ENCODE measurements at regions not wholly inside any gene's neighbourhood (a gene's known extent, or its start where the extent isn't known, plus 50 kb on each side); places are given as distances from the start of the nearest gene placed in this dataset.
"Not testable (repeated sequence)": the region's sequence is repeated elsewhere in the genome, so short reads cannot be mapped to it uniquely, and the experiment has no call there.

DNA sequence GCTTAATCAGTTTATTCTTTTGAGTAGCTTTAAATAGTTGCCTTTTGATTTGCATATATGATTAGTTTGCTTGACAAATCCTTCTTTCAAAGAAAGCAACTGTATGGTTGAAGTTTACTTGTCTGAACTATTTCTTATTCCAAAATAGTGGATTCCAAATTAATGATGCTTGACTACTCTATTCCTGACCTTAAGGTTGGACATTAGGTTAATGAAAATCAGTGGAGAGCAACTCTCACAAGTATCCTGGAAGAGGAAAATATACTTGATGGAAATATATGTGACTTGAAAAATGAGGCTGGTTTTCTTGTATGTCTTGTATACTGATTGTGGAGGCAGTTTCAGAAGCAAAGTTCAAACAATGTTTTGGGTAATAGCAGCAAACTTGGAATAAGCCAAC lies 369.2 kb upstream of the PODXL start:
- DNase-seq (ENCODE audit: low read depth) = no peak
- in situ Hi-C loops (cut with HindIII; ENCODE audit: low pct_unique_long_range_greater_than_20kb, low sequenced_read_pairs) = no loop called here

DNA sequence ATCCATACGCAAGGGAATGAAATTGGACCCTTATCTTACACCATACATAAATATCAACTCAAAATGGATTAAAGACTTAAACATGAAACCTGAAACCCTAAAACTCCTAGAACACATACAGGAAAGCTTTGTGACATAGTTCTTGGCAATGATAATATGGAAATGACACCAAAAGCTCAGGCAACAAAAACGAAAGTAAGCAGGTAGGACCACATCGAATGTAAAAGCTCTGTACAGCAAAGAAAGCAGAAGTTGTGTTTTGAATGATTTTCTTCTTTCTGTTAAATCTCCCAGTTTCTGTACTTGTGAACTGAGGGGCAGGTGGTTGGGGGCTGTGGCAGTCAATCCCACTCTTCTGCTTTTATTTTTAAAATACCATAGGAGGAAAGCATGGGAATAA lies 368.4 kb upstream of the PODXL start:
- DNase-seq (ENCODE audit: low read depth) = no peak
- in situ Hi-C loops (cut with HindIII; ENCODE audit: low pct_unique_long_range_greater_than_20kb, low sequenced_read_pairs) = no loop called here

DNA sequence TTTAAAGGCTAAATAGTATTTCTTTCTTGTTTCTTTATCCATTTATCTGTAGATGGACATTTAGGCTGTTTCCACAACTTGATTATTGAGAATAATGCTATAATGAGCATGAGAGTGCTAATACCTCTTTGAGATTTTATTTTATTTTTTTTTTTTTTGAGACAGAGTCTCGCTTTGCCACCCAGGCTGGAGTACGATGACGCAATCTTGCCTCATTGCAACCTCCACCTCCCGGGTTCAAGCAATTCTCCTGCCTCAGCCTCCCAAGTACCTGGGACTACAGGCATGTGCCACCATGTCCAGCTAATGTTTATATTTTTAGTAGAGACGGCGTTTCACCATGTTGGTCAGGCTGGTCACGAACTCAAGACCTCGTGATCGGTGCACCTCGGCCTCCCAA lies 366.5 kb upstream of the PODXL start:
- in situ Hi-C loops (cut with HindIII; ENCODE audit: low pct_unique_long_range_greater_than_20kb, low sequenced_read_pairs) = not testable (repeated sequence)

DNA sequence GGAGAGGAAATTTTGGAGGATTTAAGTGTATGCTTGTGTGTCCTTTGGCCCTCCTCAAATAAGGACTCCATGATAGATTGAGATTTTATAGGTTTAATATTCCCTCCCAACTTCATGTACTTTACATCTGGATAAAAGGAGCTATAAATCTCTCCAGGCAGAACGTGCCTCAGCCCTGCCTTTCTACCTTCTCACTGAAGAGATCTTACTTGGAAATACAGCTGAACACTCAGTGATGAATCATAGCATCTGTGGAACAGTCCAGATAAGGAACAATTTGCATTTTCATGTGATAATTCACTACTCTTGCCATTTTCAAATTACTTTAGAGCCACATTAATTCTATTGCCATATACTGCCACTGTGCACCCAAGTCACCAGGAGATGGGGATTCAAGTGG lies 364.6 kb upstream of the PODXL start:
- no peak for DNase-seq (ENCODE audit: low read depth)
- in situ Hi-C loops (cut with HindIII; ENCODE audit: low pct_unique_long_range_greater_than_20kb, low sequenced_read_pairs) = no loop called here

More for the DNA sequence above, 366.5 kb upstream of the PODXL start:
- DNase-seq (ENCODE audit: low read depth) = not testable (repeated sequence)

DNA sequence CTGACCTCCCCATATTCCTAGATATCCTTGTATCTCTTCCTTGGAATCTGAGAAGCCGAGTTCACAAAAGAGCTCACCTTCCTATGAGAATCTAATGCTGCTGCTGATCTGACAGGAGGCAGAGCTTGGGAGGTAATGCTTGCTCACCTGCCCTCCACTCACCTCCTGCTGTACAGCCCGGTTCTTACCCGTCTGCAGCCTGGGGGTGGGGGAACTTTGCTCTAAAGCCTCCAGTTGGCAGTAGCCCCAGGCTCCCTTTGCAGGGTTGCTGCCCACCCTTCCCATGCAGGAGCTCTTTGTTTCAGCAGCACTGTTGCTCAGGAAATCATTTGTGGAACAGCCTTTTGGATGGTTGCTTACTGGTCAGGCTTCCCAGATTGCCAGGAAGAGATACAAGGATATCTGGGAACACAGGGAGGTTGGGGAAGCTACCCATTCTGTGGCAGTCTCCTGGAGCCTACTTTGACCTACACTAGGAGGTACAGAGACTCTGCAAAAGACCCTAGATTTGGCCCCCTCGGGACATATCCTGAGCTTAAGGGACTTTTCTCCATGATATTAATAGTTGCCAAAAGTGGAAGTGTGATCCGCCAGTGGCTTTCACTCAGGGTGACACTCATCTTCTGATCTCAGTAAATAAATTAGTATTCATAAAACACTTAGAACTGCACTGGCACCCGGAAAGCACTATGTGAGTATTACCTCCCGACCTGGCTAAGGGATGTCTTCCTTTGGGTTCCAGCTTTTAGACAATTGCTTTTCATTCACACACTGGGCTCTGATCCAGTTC lies 363.7 kb upstream of the PODXL start:
- in situ Hi-C loops (cut with HindIII; ENCODE audit: low pct_unique_long_range_greater_than_20kb, low sequenced_read_pairs) = no loop called here
- no peak for DNase-seq (ENCODE audit: low read depth)

DNA sequence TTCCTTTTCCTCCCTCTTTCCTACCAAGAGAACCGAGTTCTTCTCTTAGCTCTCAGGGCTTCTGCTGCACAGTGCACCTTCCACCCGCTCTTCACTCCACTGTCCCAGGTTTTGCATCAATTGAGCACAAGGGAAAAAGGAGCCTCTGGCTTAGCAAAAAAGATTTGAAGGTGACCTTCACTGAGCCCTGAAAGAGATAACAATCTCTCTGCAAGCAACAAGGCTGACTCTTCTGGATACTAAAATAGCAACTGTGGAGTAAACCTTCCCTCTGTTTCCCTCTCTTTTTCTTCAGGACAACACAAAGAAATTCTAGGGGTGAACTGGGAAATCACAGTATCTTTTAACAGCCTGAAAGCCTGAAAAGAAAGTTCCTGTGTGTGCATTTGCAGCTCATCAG lies 354.7 kb upstream of the PODXL start:
- DNase-seq (ENCODE audit: low read depth) = no peak
- in situ Hi-C loops (cut with HindIII; ENCODE audit: low pct_unique_long_range_greater_than_20kb, low sequenced_read_pairs) = no loop called here

DNA sequence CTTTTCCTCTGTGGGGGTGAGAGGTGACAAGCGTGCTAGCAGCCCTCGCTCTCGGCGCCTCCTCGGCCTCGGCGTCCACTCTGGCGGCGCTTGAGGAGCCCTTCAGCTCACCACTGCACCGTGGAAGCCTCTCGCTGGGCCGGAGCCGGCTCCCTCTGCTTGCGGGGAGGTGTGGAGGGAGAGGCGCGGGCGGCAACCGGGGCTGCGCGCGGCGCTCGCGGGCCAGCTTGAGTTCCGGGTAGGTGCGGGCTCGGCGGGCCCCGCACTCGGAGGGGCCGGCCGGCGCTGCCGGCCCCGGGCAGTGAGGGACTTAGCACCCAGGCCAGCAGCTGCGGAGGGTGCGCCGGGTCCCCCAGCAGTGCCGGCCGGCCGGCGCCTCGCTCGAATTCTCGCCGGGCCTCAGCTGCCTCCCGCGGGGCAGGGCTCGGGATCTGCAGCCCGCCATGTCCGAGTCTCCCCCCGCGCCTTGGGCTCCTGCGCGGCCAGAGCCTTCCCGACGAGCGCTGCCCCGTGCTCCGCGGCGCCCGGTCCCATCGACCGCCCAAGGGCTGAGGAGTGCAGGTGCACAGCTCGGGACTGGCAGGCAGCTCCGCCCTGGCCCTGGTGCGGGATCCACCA lies 352.8 kb upstream of the PODXL start:
- in situ Hi-C loops (cut with HindIII; ENCODE audit: low pct_unique_long_range_greater_than_20kb, low sequenced_read_pairs) = no loop called here
- no peak for DNase-seq (ENCODE audit: low read depth)

DNA sequence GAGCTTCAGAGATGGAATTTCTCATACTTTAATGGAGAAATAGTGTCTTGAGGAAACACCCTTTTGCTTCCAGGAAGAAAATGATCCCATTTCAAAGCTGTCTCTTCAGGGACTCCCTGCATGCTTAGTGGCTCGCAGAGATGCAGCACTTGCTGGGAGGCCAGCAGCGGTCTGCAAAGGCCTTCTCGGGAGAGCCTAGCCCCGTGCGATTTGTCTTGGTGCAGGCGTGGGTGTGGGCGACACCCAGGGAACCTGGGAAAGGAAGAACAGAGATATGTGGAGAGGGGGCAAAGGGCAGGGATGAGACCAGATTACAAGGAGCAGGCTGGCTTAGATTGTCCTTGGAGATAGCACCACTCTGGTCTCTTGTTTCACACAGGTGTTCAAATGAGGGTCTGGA lies 352.3 kb upstream of the PODXL start:
- DNase-seq (ENCODE audit: low read depth) = no peak
- in situ Hi-C loops (cut with HindIII; ENCODE audit: low pct_unique_long_range_greater_than_20kb, low sequenced_read_pairs) = no loop called here

DNA sequence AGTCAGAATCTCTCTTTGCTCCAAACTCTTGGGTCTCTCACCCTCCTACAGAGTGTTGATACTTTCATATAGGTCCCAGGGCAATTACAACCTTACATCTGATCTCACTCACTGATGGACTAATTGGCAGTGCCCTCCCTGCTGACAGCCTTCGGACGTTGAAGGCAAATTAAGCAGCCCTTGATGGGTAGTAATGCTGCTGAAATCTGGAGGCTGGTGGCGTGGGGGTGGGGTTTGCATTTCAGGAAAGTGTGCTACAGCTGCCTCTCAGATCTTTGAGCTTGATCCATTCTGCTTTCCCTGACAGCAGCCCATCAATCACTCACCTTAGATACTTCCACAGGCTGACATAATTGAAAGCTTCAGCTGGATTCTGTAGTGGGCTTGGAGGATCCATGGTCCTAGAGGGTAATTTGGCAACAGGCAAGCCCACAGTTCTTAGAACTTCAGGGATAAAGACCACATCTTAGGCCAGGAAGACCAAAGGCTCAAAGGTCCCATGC lies 349.1 kb upstream of the PODXL start:
- DNase-seq (ENCODE audit: low read depth) = no peak
- in situ Hi-C loops (cut with HindIII; ENCODE audit: low pct_unique_long_range_greater_than_20kb, low sequenced_read_pairs) = no loop called here

DNA sequence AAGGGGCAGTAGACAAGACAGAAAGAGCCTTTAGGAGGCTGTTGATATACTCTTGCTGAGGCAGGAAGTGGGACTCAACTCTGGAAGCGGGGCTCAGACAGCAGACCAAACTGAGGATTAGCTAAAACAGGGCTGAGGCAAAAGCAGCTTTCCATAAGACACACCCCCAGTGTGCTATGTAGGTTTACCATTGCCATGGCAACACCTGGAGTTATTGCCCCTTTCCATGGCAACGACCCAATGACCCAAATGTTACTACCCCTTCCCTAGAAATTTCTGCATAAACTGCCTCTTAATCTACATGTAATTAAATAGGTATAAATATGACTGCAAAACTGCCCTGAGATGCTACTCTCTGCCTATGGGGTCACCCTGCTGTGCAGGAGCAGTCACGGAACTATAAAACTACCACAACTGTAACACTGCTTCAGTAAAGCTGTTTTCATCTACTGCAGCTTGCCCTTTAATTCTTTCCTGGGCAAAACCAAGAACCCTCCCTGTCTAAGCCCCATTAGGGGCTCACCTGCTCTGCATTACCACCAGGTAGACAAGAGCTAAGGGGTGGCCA lies 348.4 kb upstream of the PODXL start:
- no peak for DNase-seq (ENCODE audit: low read depth)
- in situ Hi-C loops (cut with HindIII; ENCODE audit: low pct_unique_long_range_greater_than_20kb, low sequenced_read_pairs) = no loop called here

DNA sequence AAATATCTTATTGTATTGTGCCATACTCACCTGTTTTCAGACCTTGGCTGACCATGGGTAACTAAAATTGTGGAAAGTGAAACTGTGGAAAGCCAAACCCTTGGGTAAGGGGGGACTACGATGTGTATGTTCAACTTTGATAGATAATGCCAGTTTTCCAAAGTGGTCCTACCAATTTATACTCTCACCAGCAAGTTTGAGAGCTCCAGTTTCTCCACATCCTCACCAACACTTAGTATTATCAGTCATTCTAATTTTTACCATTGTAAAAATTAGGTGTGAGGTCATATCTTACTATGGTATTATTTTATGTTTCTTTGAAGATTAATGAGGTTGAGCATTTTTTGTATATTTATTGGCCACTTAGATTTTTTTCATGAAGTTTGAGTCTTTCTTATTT lies 346.9 kb upstream of the PODXL start:
- in situ Hi-C loops (cut with HindIII; ENCODE audit: low pct_unique_long_range_greater_than_20kb, low sequenced_read_pairs) = no loop called here
- DNase-seq (ENCODE audit: low read depth) = no peak

DNA sequence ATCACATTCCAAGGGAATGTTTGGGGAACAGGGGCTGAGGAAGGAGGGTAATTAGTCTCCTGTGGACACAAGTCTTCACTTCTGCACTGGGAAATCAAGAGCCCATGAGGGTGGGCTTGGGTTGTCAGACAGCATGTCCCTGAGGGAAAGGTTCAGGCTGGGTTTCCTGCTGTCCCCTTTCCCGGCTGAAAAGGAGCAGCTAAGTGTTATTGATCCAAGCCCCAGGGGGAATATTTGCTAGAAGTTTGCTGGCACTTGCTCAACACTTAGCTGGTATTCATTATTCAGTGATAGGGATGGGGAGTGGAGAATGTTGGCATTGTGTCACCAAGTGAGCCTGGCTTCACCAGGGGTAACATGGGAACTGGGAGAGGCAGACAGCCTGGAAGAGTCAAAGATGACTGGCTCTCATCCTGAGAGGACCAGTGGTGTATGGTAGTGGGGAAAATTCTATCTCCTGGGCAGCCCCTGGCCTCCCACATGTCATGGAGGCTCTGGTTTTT lies 344.4 kb upstream of the PODXL start:
- in situ Hi-C loops (cut with HindIII; ENCODE audit: low pct_unique_long_range_greater_than_20kb, low sequenced_read_pairs) = no loop called here
- DNase-seq (ENCODE audit: low read depth) = no peak

DNA sequence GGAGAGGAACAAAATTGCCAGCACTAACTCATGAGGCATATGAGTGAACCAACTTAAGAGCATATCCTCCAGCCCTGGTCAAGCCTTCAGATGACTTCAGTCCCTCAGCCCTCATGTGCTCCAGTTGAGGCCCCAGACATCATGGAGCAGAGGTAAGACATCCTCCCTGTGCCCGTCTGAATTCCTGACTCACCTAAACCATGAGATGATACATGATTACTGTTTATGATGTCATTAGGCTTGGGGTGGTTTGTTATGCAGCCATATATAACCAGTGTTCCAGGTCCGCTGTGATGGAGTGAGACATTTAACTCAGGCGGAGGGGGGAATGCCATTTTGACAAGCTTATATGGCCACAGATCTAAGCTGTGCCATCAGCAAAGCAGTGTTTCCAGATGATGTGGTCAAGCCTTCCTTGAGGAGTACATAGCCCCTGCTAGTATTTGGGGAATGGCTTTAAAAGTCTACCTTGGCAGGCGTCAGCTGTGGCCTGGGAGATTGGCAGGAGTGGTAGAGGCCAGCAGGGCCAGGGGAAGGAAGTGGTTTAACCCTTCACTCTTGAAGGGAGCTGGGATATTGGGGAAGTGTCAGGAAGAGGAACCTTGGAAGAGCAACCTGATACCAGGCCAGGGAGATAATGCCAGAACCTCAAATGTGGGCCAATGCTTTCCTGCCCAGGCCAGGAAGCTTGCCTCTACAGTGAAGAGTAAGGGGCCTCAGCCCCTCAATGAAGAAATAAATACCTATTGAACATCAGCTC lies 343.0 kb upstream of the PODXL start:
- no peak for DNase-seq (ENCODE audit: low read depth)
- in situ Hi-C loops (cut with HindIII; ENCODE audit: low pct_unique_long_range_greater_than_20kb, low sequenced_read_pairs) = no loop called here

DNA sequence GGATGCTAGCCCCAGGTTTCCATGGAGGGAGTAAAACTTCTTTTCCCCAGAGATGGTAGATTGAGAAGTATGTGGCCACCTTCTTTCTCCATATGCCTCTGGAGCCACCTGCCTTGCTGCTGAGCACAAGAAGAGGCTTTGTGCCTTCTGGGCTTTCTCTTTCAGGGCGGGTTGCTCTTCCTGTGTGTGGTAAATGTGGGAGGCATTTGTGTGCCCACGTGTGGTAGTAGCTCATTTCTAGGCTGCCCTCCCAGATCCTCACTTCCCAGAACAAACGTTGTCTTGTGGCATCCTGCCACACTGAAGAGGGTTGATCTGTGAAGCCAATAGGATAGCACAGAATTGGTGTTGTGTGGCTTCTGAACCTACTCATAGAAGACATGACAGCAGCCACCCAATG lies 342.0 kb upstream of the PODXL start:
- in situ Hi-C loops (cut with HindIII; ENCODE audit: low pct_unique_long_range_greater_than_20kb, low sequenced_read_pairs) = no loop called here
- no peak for DNase-seq (ENCODE audit: low read depth)

DNA sequence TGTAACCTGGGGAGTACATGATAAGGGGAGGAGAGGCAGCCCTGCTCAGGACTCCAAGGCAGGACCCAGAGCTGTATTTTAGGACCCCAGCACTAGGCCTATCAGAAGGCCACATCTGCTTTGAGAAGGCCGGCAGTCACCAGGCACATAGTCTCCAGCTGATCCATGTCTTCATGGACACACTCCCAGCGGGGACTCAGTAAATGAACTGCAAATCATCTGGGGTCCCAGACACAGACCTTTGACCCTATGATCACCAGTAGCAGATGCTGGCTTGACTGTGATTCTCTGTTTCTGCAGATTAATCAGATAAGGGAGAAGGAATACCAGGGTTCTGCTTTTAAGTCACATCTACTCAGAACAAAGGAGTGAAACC lies 341.4 kb upstream of the PODXL start:
- no peak for DNase-seq (ENCODE audit: low read depth)
- in situ Hi-C loops (cut with HindIII; ENCODE audit: low pct_unique_long_range_greater_than_20kb, low sequenced_read_pairs) = no loop called here

DNA sequence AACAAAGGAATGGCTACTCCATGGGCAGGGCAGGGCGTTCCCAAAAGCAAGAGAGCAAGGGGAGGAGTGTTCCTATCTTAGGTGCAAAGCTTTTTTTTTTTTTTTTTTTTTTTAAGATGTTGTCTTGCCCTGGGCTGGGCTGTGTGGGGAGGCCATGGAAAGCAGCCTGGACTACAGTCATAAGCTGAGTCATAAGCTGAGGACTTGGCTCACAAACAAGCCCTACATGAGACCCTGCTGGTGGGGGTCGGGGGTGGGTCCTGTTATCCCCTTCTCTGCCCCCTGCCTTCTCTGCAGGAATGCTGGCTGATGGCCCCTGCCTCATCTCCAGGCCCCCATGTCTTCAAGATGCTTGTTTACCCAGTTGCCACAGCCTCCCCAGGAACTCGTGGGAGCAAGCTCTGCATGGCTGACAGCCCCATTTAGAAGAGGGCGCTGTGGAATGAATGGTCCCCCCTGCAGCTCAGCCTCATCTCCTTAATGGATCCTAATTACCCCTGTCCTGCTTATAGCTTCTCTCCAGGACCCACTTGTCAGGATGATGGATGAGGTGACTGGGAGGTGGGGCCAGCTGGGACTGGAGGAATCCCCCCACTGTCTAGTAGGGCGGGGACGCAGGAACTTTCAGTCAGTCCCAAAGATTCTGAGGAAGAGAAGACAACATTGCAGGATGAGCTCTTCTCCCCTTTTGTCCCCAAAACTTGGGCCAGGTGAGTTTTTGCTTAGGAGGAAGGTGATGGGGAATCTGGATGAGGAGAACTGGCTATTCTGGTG lies 340.8 kb upstream of the PODXL start:
- peak; percentile 75 for DNase-seq (ENCODE audit: low read depth)
- in situ Hi-C loops (cut with HindIII; ENCODE audit: low pct_unique_long_range_greater_than_20kb, low sequenced_read_pairs) = no loop called here

DNA sequence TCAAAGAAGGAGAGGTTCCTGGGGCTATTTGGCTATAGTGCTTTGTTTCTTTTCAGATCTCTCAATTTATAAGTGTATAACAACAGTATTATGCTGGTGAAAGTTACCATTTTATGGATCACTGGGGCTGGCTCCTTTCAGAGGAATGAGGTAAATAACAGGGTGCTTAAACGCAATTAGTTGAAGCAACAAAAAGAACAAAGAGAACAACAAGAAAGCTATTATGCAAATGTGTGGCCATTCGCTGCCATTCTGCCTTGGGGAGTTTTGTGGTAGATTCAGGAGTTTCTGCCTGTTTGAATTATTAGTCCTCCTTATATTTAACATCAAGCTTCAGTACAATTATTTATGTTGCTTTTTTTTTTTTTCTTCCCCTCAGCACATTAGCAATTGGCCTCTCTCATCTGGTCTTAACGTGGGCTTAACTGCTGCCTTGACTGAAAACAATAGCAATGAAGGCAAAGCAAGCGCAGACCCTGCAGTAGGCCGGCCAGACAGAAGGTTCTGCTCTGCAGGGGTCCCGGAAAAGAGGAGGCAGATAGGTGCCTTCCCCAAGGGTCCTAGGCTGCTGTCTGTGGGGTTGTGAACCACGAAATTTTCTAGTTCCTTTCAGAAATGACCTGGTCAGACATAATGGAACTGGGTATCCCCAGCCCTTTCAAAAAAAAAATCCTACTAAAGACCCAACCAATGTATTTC lies 339.9 kb upstream of the PODXL start:
- DNase-seq (ENCODE audit: low read depth) = no peak
- in situ Hi-C loops (cut with HindIII; ENCODE audit: low pct_unique_long_range_greater_than_20kb, low sequenced_read_pairs) = no loop called here

Data from Caki2 (cell line).